Daoy (cell line): ENCODE measurements at regions not wholly inside any gene's neighbourhood (a gene's known extent, or its start where the extent isn't known, plus 50 kb on each side); places are given as distances from the start of the nearest gene placed in this dataset.

Experiments
- DNase-seq: peaks from one replicate; pipeline ENCODE4 v3.0.0-alpha.2; 2015; ENCODE audit warnings: low read depth

DNA sequence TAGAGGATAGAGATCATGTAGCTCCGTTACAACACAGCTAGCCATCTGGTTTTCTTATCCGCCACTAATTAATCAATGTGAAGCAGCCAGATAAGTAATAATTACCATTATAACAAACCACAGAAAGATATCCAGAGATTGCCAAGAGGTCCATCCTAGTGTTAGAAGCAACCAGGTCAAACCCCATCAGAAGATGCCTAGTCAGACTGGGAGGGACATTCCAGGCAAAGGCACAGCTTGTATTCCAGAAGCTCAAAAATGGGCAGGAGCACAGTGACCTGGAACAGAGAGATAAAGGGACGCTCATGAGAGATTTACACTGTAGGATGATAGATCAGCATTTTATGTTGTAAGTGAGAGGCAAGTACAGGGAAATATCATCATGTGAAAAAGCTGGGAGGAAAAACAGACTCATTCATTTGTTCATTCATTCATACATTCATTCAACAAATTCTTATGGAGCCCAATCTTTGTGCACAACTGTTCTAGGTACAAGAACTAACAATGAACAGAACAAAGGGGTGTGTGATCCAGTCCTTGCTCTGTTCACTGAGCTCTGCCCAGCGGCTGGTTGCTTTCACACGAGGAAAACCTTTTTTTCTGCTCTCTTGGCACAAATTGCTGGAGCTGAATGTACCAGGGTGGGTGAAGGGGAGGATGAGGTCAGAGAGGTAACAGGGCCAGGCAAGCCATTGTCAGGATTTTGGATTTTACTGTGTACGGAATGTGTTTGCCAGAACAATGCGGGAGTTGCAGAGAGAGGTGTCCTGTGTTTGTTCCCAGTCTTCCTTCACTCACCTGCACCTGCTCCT is 240.8 kb upstream of the FGGY start:
- DNase-seq = no peak

DNA sequence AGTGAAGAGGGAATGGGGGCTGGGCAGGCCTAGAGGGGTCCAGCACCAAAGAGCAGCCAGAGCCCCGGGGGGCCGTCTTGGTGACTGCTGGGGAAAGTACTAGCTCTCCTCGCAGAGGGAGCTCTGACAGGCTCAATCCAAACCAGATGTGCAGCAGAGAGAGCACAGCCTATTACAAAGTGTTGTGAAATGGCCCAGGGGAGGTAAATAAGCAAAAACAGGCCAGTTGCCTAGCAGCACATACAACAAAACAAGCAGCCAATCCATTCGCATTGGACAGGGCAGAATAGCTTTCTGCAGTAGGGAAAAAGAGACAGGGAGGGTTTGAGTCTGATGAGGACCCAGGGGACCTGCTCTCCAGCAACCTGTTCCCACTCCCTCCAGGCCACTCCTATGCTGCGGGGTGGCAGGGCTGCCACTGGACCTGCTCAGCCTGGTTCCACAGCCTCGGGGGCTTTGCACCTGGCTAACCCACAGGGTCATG is 239.6 kb upstream of the FGGY start:
- DNase-seq = peak; percentile 68

DNA sequence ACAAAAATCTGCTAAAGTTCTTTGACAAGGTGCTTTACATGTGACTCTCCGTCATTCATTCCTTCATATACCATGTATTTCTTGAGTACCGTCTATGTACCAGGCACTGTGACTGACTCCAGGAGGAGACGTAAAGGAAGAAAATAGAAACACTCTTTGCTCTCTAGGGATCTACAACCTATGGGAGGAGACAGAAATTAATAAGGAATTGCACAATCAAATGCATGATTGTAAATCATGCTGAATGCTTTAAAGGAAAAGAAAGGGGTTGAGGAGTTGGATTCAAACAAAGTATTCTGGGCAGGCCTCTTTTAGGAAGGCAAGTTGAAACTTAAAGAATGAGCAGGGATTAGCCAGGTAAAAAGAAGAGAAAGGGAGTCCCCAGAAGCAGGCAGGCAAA is 239.1 kb upstream of the FGGY start:
- DNase-seq = no peak

DNA sequence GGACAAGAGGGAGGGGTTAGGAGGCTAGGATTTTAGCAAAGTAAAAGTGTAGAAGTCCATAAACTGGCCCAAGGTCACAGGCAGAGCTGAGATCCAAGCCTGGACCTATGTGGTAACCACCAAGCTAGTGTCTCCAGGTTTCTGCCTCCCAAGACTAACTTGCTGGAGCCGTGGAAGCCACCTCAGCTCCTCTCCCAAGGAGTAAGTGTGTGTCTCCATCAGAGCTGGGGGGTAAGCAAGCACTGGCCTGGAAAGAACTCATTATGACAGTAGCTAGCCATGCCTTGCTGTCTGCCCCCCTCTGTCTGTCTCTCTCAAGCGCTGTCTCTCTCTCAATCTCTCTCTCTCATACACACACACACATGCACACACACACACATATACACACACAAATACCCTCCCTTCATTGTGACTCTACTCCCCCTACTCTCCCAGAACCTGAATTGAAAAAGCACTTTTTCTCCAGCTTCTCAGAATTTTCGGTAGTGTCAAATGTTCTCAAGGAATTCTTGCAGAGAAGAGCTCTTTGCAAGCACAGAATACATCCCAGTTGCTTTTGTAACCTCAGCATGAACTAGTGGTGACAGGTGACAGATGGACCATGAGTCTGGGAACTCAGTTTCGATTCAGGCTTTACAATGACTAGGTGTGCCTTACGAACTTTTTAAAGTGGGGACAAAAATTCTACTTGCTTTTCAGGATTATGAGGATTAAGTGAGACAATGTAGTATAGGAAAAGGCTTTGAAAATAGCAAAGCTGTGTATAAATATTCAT is 238.0 kb upstream of the FGGY start:
- no peak for DNase-seq

DNA sequence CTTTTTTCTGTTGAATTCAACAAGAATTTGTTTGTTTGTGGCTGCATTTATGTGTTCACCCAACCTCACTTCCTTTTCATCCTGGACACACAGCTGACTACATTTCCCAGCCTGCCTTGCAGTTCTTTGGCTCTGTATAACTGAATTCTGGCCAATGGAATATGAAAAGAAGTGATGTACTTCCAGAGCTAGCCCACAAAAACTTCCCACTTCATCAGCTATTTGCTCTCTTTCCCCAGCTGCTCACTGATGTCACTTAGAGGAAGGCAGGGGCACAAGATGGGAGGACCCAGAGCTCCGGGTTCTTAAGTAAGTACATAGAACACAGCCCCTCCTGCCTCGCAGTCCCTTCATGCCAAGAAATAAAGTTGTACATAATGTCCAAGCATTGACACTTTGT is 235.0 kb upstream of the FGGY start:
- peak; percentile 48 for DNase-seq

GRCh38 chr1:59062743-59063142 is 234.2 kb upstream of the FGGY start:
- DNase-seq = peak; percentile 49

DNA sequence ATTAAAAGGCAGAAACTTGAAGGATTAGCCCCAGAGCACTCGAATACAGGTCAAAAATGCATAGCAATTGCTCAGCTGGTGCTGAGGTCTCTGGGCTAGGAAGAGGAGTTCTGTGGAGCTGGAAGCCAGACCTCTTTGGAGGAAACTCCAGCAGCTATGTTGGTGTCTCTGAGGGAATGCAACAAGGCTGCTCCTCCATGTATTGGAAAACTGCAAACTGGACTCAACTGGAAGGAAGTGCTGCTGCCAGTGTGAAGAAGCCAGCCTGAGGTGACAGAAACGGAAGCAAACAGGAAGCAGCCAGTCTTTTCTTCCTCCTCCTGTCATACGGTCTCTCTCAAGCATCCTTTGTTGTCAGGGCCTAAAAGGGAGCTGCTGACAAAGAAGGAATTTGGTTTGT is 233.4 kb upstream of the FGGY start:
- no peak for DNase-seq

GRCh38 chr1:59064592-59064991 is 232.3 kb upstream of the FGGY start:
- DNase-seq = no peak

DNA sequence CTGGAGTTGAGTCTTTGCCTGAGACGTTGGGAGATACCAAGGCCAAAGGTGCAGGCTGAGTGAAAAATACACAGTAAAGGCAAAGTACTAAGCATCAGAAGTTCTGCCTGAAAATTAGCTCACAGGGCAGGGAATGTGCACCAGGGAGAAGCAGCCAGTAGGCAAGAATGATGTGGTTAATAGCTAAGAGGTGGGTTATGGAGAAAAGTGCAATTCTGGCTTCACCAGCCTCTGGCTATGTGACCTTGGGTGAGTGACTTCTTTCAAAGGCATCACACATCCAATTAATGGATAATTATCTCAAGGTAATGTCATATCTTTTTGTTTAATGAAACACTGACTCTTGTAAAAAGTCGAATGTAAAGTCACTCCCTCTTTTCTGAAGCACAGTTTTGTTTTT is 230.7 kb upstream of the FGGY start:
- DNase-seq = no peak

GRCh38 chr1:59070610-59071009 is 226.3 kb upstream of the FGGY start:
- no peak for DNase-seq

DNA sequence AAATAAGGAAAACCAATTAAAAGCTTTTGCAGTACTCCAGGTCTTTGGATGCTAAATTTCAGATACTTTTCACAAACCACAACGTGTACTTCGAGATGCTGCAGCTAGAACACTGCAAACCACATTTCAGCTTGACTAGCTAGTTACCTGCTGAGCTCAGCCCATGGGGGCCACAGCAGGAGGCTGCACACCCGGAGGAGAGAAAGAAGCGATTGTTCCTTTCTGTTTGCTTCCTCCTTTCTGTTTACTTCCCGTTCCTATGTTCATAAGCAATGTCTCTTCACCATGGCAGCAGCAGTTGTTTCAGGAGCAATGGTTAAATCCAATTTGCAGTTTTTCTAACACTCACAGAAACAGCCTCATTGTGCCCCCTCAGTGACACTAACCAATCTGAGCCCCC is 225.6 kb upstream of the FGGY start:
- no peak for DNase-seq

DNA sequence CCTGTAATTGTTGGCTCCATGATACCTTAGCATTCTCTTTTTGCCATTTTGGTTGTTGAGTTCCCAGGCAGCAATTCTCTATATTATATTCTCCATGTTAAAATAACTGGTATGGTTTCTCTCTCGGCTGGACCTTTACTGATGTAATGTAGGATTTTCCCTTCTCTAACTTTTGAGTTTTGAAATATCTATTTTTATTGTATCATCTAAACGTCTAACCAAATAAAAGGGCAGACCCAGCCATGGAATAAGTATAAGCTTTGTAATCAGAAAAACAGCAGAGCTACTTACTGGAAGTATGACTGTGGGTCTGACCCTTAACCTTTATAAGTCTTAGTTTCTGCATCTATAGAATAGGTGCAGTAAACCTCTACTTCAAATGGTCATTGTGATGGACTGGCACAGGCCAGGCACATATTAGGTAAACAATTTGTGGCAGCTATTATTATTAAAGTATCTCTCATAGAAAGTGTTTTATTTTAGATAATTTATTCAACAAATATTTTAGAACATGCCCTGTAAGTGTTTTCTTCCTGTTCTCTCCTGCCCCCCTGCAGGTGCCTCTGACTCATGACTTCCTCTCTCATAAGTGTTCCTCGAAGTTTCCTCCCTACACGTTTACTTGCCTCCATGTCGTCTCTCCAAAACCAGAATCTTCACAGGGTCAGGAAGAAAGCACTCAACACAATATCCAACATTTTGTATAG is 224.9 kb upstream of the FGGY start:
- peak; percentile 62 for DNase-seq

DNA sequence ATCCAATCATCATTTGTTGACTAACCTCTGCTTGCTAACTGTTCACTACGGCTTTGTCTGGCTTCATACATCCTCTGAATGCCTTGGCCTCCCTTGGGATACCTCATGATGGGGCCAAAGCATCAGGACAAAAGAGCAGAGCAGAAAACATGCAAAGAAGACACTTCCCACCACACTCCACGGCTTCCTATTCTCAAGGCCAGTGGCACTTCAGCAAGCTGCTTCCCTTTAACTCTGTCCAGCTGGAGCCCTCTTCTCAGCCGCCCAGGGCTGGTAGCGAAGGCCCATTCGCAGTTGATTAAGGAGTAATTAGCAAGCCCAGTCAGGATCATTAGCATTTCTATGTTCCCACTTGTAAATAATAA is 224.3 kb upstream of the FGGY start:
- no peak for DNase-seq

DNA sequence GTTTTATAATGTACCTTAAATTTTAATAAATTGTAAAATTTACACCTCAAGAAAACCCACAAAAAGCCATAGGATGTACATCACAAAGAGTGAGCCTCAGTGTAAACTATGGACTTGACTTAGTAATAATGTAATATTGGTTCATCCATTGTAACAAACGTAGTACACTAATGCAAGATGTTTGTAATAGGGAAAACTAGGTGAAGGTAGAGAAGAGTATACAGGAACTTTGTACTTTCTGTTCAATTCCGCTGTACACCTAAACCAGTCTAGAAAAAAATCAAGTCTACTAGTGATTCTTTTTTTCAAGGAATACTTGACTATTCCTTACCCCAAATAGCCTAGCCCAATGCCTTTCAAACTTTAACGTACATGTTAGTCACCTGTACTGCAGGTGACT is 222.3 kb upstream of the FGGY start:
- DNase-seq = no peak

DNA sequence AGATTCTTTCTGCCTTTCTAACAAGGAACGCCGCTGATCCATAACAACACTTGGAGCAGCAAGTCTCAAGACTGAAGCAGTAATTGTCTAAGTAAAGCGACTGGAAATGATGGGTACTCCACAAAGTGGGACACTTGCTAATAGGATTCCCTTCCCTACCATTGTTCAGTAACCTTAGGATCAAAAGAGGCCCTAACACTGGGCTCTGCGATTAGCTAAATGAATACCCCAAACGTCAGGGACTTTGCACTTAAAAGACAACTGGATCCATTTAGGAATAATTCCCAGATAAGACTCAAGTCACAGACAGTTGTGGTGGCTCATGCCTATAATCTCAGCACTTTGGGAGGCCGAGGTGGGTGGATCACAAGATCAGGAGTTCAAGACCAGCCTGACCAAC is 221.9 kb upstream of the FGGY start:
- DNase-seq = no peak

- no peak for DNase-seq
Measured at GRCh38 chr1:59076612-59077011, 220.3 kb upstream of the FGGY start.

DNA sequence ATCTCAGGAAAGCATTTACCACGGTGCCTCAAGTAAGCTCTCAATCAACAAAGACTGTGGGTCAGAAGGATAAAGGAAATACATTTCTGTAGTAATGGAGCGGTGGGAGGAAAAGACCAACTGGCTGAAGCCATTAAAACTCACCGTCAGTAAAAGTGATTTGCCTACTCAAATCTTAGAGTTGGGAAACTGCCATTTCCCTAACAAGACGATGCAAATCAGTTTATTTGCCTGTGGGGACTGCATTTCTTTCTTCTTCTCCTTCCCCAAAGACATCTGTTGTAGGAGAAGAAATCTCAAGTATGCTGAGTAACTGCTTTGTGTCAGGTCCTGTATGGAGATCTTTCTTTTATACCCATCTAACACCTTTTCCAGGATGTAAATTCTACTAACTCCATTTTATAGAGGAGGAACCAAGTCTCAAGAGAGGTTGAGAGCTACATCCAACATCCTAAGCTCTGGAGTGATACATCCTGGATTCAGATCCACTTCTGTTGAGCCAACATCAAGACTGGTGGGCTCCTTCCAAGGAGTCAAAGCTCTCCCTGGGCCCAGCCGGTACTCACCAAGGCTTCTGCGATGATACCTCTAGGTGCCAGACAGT is 219.3 kb upstream of the FGGY start:
- DNase-seq = no peak

- peak; percentile 78 for DNase-seq
Measured at GRCh38 chr1:59078070-59078800, 218.7 kb upstream of the FGGY start.

DNA sequence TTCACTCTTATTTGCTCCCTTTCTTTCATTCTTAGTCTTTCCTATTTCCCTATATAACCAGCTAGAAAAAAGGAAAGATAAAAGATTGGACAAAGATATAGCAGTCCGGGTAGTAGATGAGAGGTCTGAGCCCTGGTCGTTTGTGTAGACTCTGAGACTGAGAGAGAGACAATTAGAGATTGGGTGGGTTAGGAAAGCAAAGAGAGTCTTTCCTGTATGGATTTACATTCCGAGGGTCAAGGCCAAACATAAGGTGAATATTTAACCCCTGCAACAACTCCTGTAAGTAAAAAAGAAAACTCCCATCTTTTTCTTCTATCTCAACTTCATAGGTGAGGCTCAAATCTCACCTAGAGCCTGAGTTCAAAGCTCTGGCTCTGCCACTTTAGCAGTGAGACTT is 218.0 kb upstream of the FGGY start:
- DNase-seq = no peak

GRCh38 chr1:59079434-59080140 is 217.3 kb upstream of the FGGY start:
- peak; percentile 57 for DNase-seq

- DNase-seq = no peak
Measured at GRCh38 chr1:59081181-59081580, 215.7 kb upstream of the FGGY start.
